H9 (cell line): ENCODE measurements at regions not wholly inside any gene's neighbourhood (a gene's known extent, or its start where the extent isn't known, plus 50 kb on each side); places are given as distances from the start of the nearest gene placed in this dataset.

Experiments used
- DNase-seq: peaks from one replicate; pipeline ENCODE4 v3.0.0-alpha.2; 2017
- H2AFZ ChIP-seq: one replicate; pipeline ENCODE4 v1.6.1; 2013; ENCODE audit warnings: mild to moderate bottlenecking, low read length, control low read depth, moderate library complexity
- H2AK5ac ChIP-seq: 2 replicates; pipeline ENCODE4 v1.6.1; 2013; ENCODE audit warnings: low read length, control low read depth, mixed read lengths; ENCODE audit not compliant: insufficient read length
- H2BK120ac ChIP-seq: one replicate; pipeline ENCODE4 v1.6.1; 2013; ENCODE audit warnings: low read depth, mild to moderate bottlenecking, low read length, control low read depth, inconsistent platforms; ENCODE audit not compliant: poor library complexity, severe bottlenecking
- H2BK12ac ChIP-seq: 2 replicates; pipeline ENCODE4 v1.6.1; 2013; ENCODE audit warnings: low read length, control low read depth, mixed read lengths, low read depth; ENCODE audit not compliant: insufficient read length
- H2BK15ac ChIP-seq: 2 replicates; pipeline ENCODE4 v1.6.1; 2013; ENCODE audit warnings: low read depth, low read length, control low read depth
- H2BK20ac ChIP-seq: one replicate; pipeline ENCODE4 v1.6.1; 2013; ENCODE audit warnings: low read depth, mild to moderate bottlenecking, low read length, control low read depth, inconsistent platforms; ENCODE audit not compliant: poor library complexity, severe bottlenecking
- H2BK5ac ChIP-seq: 2 replicates; pipeline ENCODE4 v1.6.1; 2013; ENCODE audit warnings: low read length, control low read depth, mixed read lengths; ENCODE audit not compliant: insufficient read length
- H3K14ac ChIP-seq: 2 replicates; pipeline ENCODE4 v1.6.1; 2013; ENCODE audit warnings: low read length, control low read depth; ENCODE audit not compliant: insufficient read depth
- H3K18ac ChIP-seq: 2 replicates; pipeline ENCODE4 v1.6.1; 2013; ENCODE audit warnings: low read depth, mild to moderate bottlenecking, mixed read lengths, low read length, control low read depth; ENCODE audit not compliant: insufficient read length
- H3K23ac ChIP-seq: 2 replicates; pipeline ENCODE4 v1.6.1; 2013; ENCODE audit warnings: low read length, control low read depth, mixed read lengths, low read depth; ENCODE audit not compliant: insufficient read length
- H3K23me2 ChIP-seq: 2 replicates; pipeline ENCODE4 v1.6.1; 2013; ENCODE audit warnings: low read depth, mild to moderate bottlenecking, mixed read lengths, low read length, control low read depth; ENCODE audit not compliant: insufficient read length, poor library complexity, severe bottlenecking
- H3K27ac ChIP-seq: 2 replicates; pipeline ENCODE4 v1.5.1; 2013; ENCODE audit warnings: low read length, control low read depth, mixed read lengths, low read depth; ENCODE audit not compliant: insufficient read length
- H3K27me3 ChIP-seq: 2 replicates; pipeline ENCODE4 v1.6.1; 2013; ENCODE audit warnings: low read length, control low read depth, inconsistent platforms; ENCODE audit not compliant: insufficient read depth
- H3K4ac ChIP-seq: 2 replicates; pipeline ENCODE4 v1.6.1; 2013; ENCODE audit warnings: low read depth, mild to moderate bottlenecking, control low read depth, inconsistent platforms, low read length, moderate library complexity
- H3K4me1 ChIP-seq: 2 replicates; pipeline ENCODE4 v1.6.1; 2013; ENCODE audit warnings: low read length, control low read depth, inconsistent platforms; ENCODE audit not compliant: insufficient read depth
- H3K4me2 ChIP-seq: 2 replicates; pipeline ENCODE4 v1.6.1; 2013; ENCODE audit warnings: low read length, control low read depth, mixed read lengths; ENCODE audit not compliant: insufficient read length, insufficient read depth
- H3K56ac ChIP-seq: 2 replicates; pipeline ENCODE4 v1.6.1; 2013; ENCODE audit warnings: low read depth, mild to moderate bottlenecking, mixed read lengths, low read length, control low read depth; ENCODE audit not compliant: insufficient read length
- H3K79me1 ChIP-seq: 2 replicates; pipeline ENCODE4 v1.6.1; 2013; ENCODE audit warnings: low read depth, mild to moderate bottlenecking, moderate library complexity, low read length, control low read depth, inconsistent platforms; ENCODE audit not compliant: insufficient read depth, poor library complexity, severe bottlenecking
- H3K79me2 ChIP-seq: 2 replicates; pipeline ENCODE4 v1.6.1; 2013; ENCODE audit warnings: low read length, control low read depth, inconsistent platforms; ENCODE audit not compliant: insufficient read depth
- H3K9ac ChIP-seq: 2 replicates; pipeline ENCODE4 v1.6.1; 2013; ENCODE audit warnings: low read length, control low read depth, mixed read lengths; ENCODE audit not compliant: insufficient read length; ENCODE audit errors: extremely low read depth
- H3K9me3 ChIP-seq: one replicate; pipeline ENCODE4 v1.6.1; 2013; ENCODE audit warnings: low read depth, low read length, inconsistent platforms; ENCODE audit not compliant: control insufficient read depth
- H3T11ph ChIP-seq: one replicate; pipeline ENCODE4 v1.6.1; 2013; ENCODE audit warnings: mild to moderate bottlenecking, low read length, control low read depth, inconsistent platforms
- H4K20me1 ChIP-seq: one replicate; pipeline ENCODE4 v1.6.1; 2013; ENCODE audit not compliant: control insufficient read depth, insufficient read length, insufficient read depth
- H4K5ac ChIP-seq: 2 replicates; pipeline ENCODE4 v1.6.1; 2013; ENCODE audit warnings: low read depth, mild to moderate bottlenecking, mixed read lengths, low read length, control low read depth; ENCODE audit not compliant: insufficient read length
- H4K8ac ChIP-seq: replicated peaks from 2 replicates; pipeline ENCODE4 v1.6.1; 2013; ENCODE audit warnings: low read length, control low read depth, mixed read lengths, low read depth; ENCODE audit not compliant: insufficient read length
- H4K91ac ChIP-seq: 2 replicates; pipeline ENCODE4 v1.6.1; 2013; ENCODE audit warnings: low read depth, mild to moderate bottlenecking, moderate library complexity, mixed read lengths, low read length, control low read depth; ENCODE audit not compliant: insufficient read length
- H3K27ac Mint-ChIP-seq, 3 experiments: 2 replicates in 2 of 3; 3 replicates in 1 of 3; pipeline ENCODE4 v1.8.0; 2020 to 2021; ENCODE audit warnings: mixed read lengths in 3 of 3, mild to moderate bottlenecking in 1 of 3, moderate library complexity in 1 of 3
- H3K27me3 Mint-ChIP-seq: 2 replicates; pipeline ENCODE4 v1.8.0; 2021; ENCODE audit warnings: low read depth, mild to moderate bottlenecking, moderate library complexity, mixed read lengths
- H3K36me3 Mint-ChIP-seq, 3 experiments: 2 replicates in 2 of 3; 3 replicates in 1 of 3; pipeline ENCODE4 v1.8.0; 2020 to 2021; ENCODE audit warnings: low read depth in 3 of 3, mixed read lengths in 3 of 3; ENCODE audit not compliant: insufficient read depth in 1 of 3
- H3K4me1 Mint-ChIP-seq, 2 experiments: 2 replicates each; pipeline ENCODE4 v1.8.0; 2020; ENCODE audit warnings: mixed read lengths in 2 of 2
- H3K4me3 Mint-ChIP-seq, 2 experiments: 2 replicates in 1 of 2; 3 replicates in 1 of 2; pipeline ENCODE4 v1.8.0; 2020 to 2021; ENCODE audit warnings: mild to moderate bottlenecking in 2 of 2, mixed read lengths in 2 of 2, moderate library complexity in 1 of 2
- H3K9me3 Mint-ChIP-seq, 2 experiments: 2 replicates in 1 of 2; 3 replicates in 1 of 2; pipeline ENCODE4 v1.8.0; 2020; ENCODE audit warnings: mild to moderate bottlenecking in 2 of 2, mixed read lengths in 2 of 2, moderate library complexity in 1 of 2
- WGBS: extraction: QIAGEN DNeasy Blood & Tissue Kit; methylation state at CpG from one replicate; pipeline ENCODE4 v1.1.7; 2013; ENCODE audit warnings: missing lambda C conversion rate, low lambda C conversion rate, mixed read lengths; ENCODE audit not compliant: insufficient read length; ENCODE audit errors: extremely low coverage; 5-methylcytosine and 5-hydroxymethylcytosine counted together
- TF ChIP-seq, protein P1 (sequence below): fragments of 200-600 bp; sonication (generic); conservative IDR thresholded peaks from 3 replicates; pipeline ENCODE4 v1.8.0; 2021; ENCODE audit warnings: antibody characterized with exemption, mild to moderate bottlenecking

DNA sequence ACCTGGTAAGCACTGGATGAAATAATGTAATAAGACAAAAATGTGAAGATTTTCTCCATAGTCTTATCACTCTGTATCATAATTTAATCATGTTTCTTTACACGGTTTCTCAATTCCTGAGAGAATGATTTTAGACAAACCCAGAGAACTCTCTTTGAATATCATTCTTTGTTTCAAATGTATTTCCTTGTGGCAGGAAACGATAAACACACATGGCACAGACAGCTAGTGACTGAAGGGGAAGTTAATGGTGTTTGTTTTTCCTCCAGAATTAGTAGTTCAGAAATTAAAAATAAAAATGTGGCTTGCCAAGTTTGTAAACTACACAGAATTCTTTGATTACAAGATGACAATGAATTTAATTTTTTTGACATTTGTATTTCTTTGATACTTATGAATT, 163.7 kb upstream of the PRPS1L1 start:
- DNase-seq = no peak
- Histone ChIP-seq H3K9me3 (no peaks in the 10 kb centered on the region), H3K14ac (no peak overlapping the region), H3K4me2 (no peak overlapping the region), H2BK12ac (no peak overlapping the region), H4K20me1 (no peaks in the 10 kb centered on the region), H4K8ac (no peak overlapping the region), H3K9ac (no peak overlapping the region), H2AK5ac (no peak overlapping the region), H2AFZ (no peak overlapping the region), H2BK15ac (no peak overlapping the region), H3K27me3 (no peaks in the 10 kb centered on the region), H3K23me2 (no peaks in the 10 kb centered on the region), H2BK120ac (no peak overlapping the region), H3K4me1 (no peaks in the 10 kb centered on the region), H3K23ac (no peak overlapping the region), H3K4ac (no peak overlapping the region), H3T11ph (no peak overlapping the region), H4K91ac (no peak overlapping the region), H3K79me2 (no peaks in the 10 kb centered on the region), H3K18ac (no peak overlapping the region), H2BK5ac (no peak overlapping the region), H3K56ac (no peak overlapping the region), H4K5ac (no peak overlapping the region), H2BK20ac (no peak overlapping the region), H3K79me1 (no peaks in the 10 kb centered on the region), H3K27ac (no peak overlapping the region)
- WGBS = no CpG with 5 or more reads among the region's 2 CpGs
- no peaks in the 10 kb centered on the region for H3K27me3 Mint-ChIP-seq
- H3K27ac Mint-ChIP-seq = no peak overlapping the region
- peaks cover 0 to 4% of the 10 kb centered on the region in 2 experiments; a peak in 3 of 5 replicates for H3K9me3 Mint-ChIP-seq
- no peaks in the 10 kb centered on the region for H3K4me1 Mint-ChIP-seq
- H3K36me3 Mint-ChIP-seq = no peaks in the 10 kb centered on the region
- H3K4me3 Mint-ChIP-seq = no peak overlapping the region
- TF ChIP-seq, protein P1, sequence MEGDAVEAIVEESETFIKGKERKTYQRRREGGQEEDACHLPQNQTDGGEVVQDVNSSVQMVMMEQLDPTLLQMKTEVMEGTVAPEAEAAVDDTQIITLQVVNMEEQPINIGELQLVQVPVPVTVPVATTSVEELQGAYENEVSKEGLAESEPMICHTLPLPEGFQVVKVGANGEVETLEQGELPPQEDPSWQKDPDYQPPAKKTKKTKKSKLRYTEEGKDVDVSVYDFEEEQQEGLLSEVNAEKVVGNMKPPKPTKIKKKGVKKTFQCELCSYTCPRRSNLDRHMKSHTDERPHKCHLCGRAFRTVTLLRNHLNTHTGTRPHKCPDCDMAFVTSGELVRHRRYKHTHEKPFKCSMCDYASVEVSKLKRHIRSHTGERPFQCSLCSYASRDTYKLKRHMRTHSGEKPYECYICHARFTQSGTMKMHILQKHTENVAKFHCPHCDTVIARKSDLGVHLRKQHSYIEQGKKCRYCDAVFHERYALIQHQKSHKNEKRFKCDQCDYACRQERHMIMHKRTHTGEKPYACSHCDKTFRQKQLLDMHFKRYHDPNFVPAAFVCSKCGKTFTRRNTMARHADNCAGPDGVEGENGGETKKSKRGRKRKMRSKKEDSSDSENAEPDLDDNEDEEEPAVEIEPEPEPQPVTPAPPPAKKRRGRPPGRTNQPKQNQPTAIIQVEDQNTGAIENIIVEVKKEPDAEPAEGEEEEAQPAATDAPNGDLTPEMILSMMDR = no peak
